Posterior cingulate gyrus (tissue), 11 donors: ENCODE measurements at regions not wholly inside any gene's neighbourhood (a gene's known extent, or its start where the extent isn't known, plus 50 kb on each side); places are given as distances from the start of the nearest gene placed in this dataset.
A peak's percentile ranks its signal among the peaks of the same experiment; 100 is the strongest.
"Not testable (repeated sequence)": the region's sequence is repeated elsewhere in the genome, so short reads cannot be mapped to it uniquely, and the experiment has no call there.

Experiments used
- DNase-seq, 10 donors: peaks; one replicate each; pipeline versions ENCODE4 v3.0.0 to v3.0.0-alpha.2; 2020 to 2021; ENCODE audit warnings: mixed read lengths in 3 of 10
- intact Hi-C: fragments of 100-400 bp; cut with DNase I; formaldehyde crosslinking; loops from one replicate; pipeline ENCODE4 v1.15.1; 2023

DNA sequence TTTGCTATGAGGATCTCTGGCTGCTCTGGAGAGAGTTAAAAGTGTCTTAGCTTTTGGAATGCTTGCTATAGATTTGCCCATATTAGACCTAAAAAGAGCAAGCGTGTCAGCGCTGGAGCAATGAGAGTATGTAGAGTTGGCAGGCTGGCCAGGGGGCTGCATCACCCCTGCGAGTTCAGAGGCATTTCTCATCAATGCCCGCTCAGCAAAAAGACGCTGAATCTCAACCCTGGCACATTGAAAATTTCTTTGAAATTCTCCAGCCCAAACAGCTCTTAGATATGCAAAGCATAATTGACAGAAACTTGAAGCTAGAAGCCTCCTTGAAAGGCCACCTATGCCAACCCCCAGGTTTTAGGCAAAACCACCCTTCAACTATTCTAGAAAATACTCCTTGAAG lies 135.5 kb upstream of the F3 start:
- intact Hi-C loops: no loop called here
- no peak for DNase-seq

GRCh38 chr1:94676686-94677085 lies 135.1 kb upstream of the F3 start:
- no peak for DNase-seq
- intact Hi-C loops: no loop called here

- intact Hi-C loops: no loop called here
- no peak for DNase-seq
Observed at GRCh38 chr1:94675373-94675772, 133.8 kb upstream of the F3 start.

DNA sequence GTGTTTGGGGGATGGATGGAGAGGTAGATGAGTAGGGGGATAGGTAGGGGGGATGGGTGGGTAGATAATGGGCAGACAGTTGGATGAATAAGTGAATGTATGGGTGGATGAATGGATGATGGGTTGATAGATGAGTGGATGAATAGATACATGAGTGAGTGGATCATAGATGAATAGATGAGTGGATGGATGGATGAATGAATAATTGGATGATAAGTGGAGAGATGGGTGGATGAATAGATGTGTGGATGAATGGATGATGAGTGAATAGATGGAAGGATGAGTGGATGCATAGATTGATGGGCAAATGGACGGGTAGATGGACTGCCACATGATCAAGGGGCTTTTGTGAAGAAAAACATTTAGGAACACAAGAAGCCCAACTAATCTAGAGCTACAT lies 133.3 kb upstream of the F3 start:
- DNase-seq: no peak
- intact Hi-C loops: no loop called here

DNA sequence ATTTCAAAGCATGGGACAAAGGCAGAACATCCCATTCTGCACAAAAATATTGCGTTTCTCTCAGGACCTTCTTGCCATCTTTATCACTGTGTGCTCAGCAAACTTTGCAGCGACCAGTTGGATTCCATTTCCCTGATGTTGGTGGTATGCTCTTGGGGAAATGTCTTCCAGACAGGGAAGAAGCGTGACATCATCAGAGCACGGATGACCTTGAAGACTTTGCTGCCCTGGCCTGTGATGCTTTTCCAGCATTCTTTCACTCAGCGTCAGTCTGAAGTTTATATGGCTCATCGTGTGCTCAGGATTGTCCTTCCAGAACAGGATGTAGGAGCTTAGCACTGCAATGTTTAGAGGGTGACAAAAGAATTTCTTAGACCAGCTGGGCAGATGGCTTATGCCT lies 131.4 kb upstream of the F3 start:
- DNase-seq: no peak
- intact Hi-C loops: no loop called here

- no peak for DNase-seq
- intact Hi-C loops: no loop called here
Observed at GRCh38 chr1:94672001-94672400, 130.4 kb upstream of the F3 start.

DNA sequence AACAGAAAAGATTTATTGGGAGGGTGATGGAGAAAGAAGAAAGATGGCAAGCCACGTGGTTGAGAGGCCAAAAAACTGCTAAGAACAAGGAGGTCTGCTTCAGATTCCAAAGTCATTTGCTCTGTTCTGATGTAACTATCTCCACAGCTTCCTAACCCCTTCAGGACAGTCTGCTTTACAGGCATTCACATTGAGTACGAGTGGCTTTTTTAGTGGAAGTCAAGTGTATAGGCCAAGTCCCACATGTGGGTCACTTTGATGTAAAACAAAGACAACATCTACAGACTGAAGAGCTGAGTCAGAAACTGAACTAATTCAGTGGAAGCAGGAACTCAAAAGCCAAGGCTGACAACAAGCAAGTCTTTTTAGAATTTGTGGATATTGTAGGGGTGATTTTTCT lies 128.7 kb upstream of the F3 start:
- intact Hi-C loops: no loop called here
- DNase-seq: no peak

GRCh38 chr1:94669198-94669597 lies 127.6 kb upstream of the F3 start:
- intact Hi-C loops: no loop called here

GRCh38 chr1:94668528-94668927 lies 127.0 kb upstream of the F3 start:
- DNase-seq: no peak
- intact Hi-C loops: no loop called here

More at GRCh38 chr1:94669198-94669597, 127.6 kb upstream of the F3 start:
- no peak for DNase-seq

DNA sequence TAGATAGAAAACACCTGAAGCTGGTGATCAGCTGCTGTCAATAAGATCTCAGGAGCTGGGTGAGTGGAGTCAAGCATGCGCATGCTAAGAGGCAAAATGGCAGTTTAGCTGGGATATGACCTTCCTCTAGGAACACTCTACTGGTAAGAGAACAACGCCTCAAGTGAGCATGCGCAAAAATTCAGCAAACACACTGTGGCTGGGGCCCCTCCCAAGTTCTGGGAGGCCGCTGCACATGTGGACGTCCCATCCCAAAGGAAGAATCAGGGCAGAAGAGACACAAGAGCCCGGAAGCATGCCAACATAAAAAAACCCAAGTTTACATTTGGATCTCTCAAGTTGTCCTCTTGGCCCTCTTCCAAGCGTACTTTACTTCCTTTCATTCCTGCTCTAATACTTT lies 126.3 kb upstream of the F3 start:
- intact Hi-C loops: no loop called here
- DNase-seq: no peak

DNA sequence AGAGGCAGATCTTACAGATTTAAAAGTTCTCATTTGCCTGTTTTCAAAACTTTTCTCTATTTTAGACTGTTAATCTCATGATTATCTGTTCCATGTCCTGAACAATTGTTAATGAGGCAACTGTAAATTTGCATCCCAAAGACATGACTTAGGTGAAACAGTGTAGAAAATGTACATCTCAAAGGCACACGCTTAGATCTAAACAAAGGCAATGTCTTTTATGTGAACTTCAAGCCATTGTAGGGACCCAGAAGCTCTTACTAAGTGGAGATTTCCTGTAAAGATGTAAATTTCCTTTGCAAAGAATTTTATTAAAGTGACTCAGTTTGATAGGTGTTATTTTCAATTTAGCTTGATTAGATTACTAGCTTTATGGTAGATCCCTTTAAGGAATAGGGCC lies 125.2 kb upstream of the F3 start:
- DNase-seq: no peak
- intact Hi-C loops: no loop called here

GRCh38 chr1:94661431-94661932 lies 119.9 kb upstream of the F3 start:
- intact Hi-C loops: no loop called here
- no peak for DNase-seq

DNA sequence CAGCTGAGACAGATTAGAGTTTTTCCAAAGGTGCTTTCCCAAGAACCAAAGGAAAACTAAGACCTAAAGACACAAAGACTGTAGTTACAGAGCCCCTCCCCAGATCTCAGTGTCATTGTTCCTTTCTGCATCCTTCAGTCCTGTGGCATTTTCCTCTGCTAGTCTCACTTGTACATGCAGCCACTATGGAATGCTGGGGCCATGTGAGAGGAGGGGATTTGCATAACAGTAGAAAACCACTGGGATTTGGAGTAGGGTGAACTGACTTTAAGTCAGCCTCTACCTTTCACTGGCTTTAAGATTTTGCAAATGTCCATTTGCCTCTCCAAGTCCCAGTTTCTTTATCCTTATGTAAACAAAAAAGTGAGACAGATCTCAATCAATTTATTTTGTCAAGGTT lies 119.4 kb upstream of the F3 start:
- DNase-seq: no peak
- intact Hi-C loops: no loop called here

- intact Hi-C loops: no loop called here
- DNase-seq: no peak
Observed at GRCh38 chr1:94660258-94660657, 118.7 kb upstream of the F3 start.

- intact Hi-C loops, DNase-seq: not testable (repeated sequence)
Observed at GRCh38 chr1:94659202-94659601, 117.6 kb upstream of the F3 start.

DNA sequence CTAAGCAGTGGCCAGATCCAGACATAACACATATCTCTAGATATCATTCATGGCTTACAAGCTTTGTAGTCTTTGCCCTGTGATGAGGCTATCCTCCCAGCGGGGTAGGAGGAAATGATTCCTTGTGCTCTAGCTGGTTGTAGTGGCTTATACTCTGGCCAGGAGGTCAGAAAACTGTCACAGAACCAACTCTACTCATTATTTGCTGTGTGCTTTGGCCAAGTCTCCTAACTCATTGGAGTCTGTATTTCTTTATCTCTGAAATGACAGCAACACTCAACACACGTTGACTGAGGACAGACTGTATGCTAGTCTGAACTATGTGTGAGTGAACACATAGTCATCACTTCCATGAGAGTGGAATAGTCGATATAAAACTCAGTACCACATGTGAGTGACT lies 116.7 kb upstream of the F3 start:
- DNase-seq: no peak

DNA sequence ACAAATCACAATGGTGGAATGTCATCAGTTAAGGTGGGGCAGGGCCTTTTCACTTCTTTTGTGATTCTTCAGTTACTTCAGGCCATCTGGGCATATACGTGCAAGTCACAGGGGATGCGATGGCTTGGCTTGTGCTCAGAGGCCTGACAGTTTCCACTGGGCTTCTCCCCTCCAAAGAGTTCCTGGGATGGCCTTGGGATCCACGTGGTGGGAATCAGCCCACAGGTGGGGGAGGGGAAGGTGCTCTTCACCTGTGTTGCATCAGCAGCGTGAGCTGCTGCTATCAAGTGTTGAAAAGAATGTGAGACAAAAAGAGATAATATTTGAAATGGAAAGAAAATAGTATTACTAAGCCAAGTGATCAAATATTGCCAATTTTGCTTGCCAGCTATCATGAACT lies 116.2 kb upstream of the F3 start:
- intact Hi-C loops, DNase-seq: not testable (repeated sequence)

More for the DNA sequence above, 116.7 kb upstream of the F3 start:
- intact Hi-C loops: no loop called here

GRCh38 chr1:94656967-94657366 lies 115.4 kb upstream of the F3 start:
- DNase-seq: no peak
- intact Hi-C loops: no loop called here

- peak in 1 of 10 donors; percentile 79 for DNase-seq
- intact Hi-C loops: no loop called here
Observed at GRCh38 chr1:94654919-94655318, 113.4 kb upstream of the F3 start.

DNA sequence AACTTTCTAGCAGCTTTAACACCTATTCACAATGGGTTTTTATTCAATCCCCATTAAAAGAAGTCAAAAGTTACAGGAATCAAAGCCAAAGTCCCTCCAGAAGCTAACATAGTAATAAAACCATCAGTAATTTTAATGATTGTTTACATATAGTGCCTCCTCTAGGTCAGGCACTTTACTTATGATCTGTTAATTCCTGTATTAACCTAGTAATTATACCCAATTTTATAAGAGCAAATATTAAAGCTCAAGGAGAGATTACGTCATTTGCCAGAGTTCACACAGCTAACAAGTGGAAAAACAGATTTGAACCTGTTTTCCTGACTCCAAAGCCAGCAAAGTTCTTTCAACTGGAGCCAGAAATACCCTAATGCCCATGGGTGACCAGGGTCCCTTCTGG lies 112.9 kb upstream of the F3 start:
- intact Hi-C loops: no loop called here
- DNase-seq: no peak

GRCh38 chr1:94654031-94654430 lies 112.5 kb upstream of the F3 start:
- DNase-seq: no peak
- intact Hi-C loops: no loop called here

- intact Hi-C loops: no loop called here
- DNase-seq: no peak
Observed at GRCh38 chr1:94653454-94653853, 111.9 kb upstream of the F3 start.

GRCh38 chr1:94651076-94651475 lies 109.5 kb upstream of the F3 start:
- intact Hi-C loops: no loop called here
- no peak for DNase-seq
